PFSK-1 (cell line): ENCODE measurements at regions not wholly inside any gene's neighbourhood (a gene's known extent, or its start where the extent isn't known, plus 50 kb on each side); places are given as distances from the start of the nearest gene placed in this dataset.

Experiments used
- POLR2AphosphoS5 ChIP-seq: IDR thresholded peaks from 2 replicates; pipeline ENCODE4 v1.6.1; 2012; ENCODE audit warnings: low read depth, mild to moderate bottlenecking, control low read depth, low read length, moderate library complexity
- SIN3A ChIP-seq: IDR thresholded peaks from 2 replicates; pipeline ENCODE4 v1.6.1; 2012; ENCODE audit warnings: mild to moderate bottlenecking, low read length, moderate library complexity, borderline replicate concordance; ENCODE audit not compliant: insufficient read depth

DNA sequence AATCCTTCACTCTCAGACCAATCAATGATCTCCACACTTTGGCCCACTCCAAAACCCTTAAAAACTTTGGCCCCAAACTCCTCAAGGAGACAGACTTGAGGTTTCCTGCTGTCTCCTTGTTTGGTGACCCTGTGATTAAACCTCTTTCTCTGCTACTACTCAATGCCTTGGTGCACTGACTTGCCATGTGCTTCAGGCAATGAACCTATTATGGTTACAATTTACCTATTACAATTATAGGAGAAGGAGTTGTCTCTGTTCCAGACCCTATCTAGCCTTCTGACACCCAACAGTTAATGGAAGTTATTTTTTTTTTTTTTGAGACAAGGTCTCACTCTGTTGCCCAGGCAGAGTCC, 263.1 kb downstream of the STIM2 start:
- no peak for TF ChIP-seq POLR2AphosphoS5
- no peak for TF ChIP-seq SIN3A
